HCT116 (cell line): ENCODE measurements at regions not wholly inside any gene's neighbourhood (a gene's known extent, or its start where the extent isn't known, plus 50 kb on each side); places are given as distances from the start of the nearest gene placed in this dataset.

Experiments
- ATF3 ChIP-seq: IDR thresholded peaks from 2 replicates; pipeline ENCODE4 v1.6.1; 2012
- CBX3 ChIP-seq: IDR thresholded peaks from 2 replicates; pipeline ENCODE4 v1.6.1; 2012; ENCODE audit warnings: low read depth
- CTCF ChIP-seq, 3 experiments: fragments of 200-600 bp in 1 of 3; sonication (generic) in 1 of 3; IDR thresholded peaks in 2 of 3; conservative IDR thresholded peaks in 1 of 3; 2 replicates each; pipeline ENCODE4 v1.5.1; 2012 to 2017; ENCODE audit warnings: low read depth in 2 of 3, low read length in 2 of 3, antibody characterized with exemption in 1 of 3, borderline replicate concordance in 1 of 3, control low read depth in 1 of 3, mild to moderate bottlenecking in 1 of 3, mixed read lengths in 1 of 3, mixed run types in 1 of 3, moderate library complexity in 1 of 3; ENCODE audit not compliant: insufficient read depth in 1 of 3
- EZH2 ChIP-seq: fragments of 200-600 bp; sonication (generic); IDR thresholded peaks from 2 replicates; pipeline ENCODE4 v1.6.1; 2017; ENCODE audit warnings: antibody characterized with exemption, mixed run types
- EZH2phosphoT487 ChIP-seq: fragments of 200-600 bp; IDR thresholded peaks from 2 replicates; pipeline ENCODE4 v1.6.1; 2018; ENCODE audit warnings: antibody characterized with exemption, borderline replicate concordance
- FOSL1 ChIP-seq: IDR thresholded peaks from 2 replicates; pipeline ENCODE4 v1.6.1; 2012; ENCODE audit warnings: low read depth
- POLR2A ChIP-seq: IDR thresholded peaks from 2 replicates; pipeline ENCODE4 v1.7.0; 2011; ENCODE audit warnings: borderline replicate concordance; ENCODE audit not compliant: insufficient read depth, insufficient read length; ENCODE audit errors: extremely low read depth
- SIN3A ChIP-seq: IDR thresholded peaks from 2 replicates; pipeline ENCODE4 v1.6.1; 2012; ENCODE audit warnings: low read depth
- SP1 ChIP-seq: IDR thresholded peaks from 2 replicates; pipeline ENCODE4 v1.6.1; 2012; ENCODE audit warnings: low read depth
- TCF7L2 ChIP-seq: IDR thresholded peaks from 2 replicates; pipeline ENCODE4 v1.7.0; 2011; ENCODE audit warnings: borderline replicate concordance, inconsistent platforms; ENCODE audit not compliant: insufficient read depth, insufficient read length; ENCODE audit errors: extremely low read depth
- YY1 ChIP-seq: IDR thresholded peaks from 2 replicates; pipeline ENCODE4 v1.6.1; 2011; ENCODE audit warnings: low read length, low read depth, moderate library complexity, mild to moderate bottlenecking; ENCODE audit not compliant: insufficient replicate concordance; ENCODE audit errors: extremely low read depth

- TF ChIP-seq ATF3 (no peak), CTCF (IDR thresholded peaks at IDR 0.05 in 2 of 3, conservative IDR thresholded peaks at IDR 0.05 in 1 of 3; ENCODE audit: borderline replicate concordance in 1 of 3, insufficient read depth in 1 of 3, low read depth in 2 of 3, low read length in 2 of 3) (no peak), YY1 (no peak), CBX3 (no peak), POLR2A (no peak), FOSL1 (no peak), EZH2 (no peak), SIN3A (no peak), SP1 (no peak), TCF7L2 (no peak), EZH2phosphoT487 (no peak)
Observed at GRCh38 chr4:103372002-103372558, 173.9 kb upstream of the CENPE start.
